DOHH2 (cell line): ENCODE measurements at regions not wholly inside any gene's neighbourhood (a gene's known extent, or its start where the extent isn't known, plus 50 kb on each side); places are given as distances from the start of the nearest gene placed in this dataset.

Experiments used
- H3F3A ChIP-seq: fragments of 200-600 bp; sonication (generic), shearing (Covaris generic); 2 replicates; pipeline ENCODE4 v1.6.0; 2016; ENCODE audit warnings: antibody characterized with exemption, mild to moderate bottlenecking; ENCODE audit not compliant: control insufficient read depth, insufficient read depth
- H3K27ac ChIP-seq: fragments of 200-600 bp; sonication (generic); 2 replicates; pipeline ENCODE4 v1.5.1; 2014; ENCODE audit warnings: low read depth, mild to moderate bottlenecking, low read length, moderate library complexity
- H3K27me3 ChIP-seq: fragments of 200-600 bp; sonication (generic); 2 replicates; pipeline ENCODE4 v1.6.1; 2014; ENCODE audit warnings: mild to moderate bottlenecking, low read length, mixed read lengths; ENCODE audit not compliant: control insufficient read depth
- H3K36me3 ChIP-seq: fragments of 200-600 bp; sonication (generic); 2 replicates; pipeline ENCODE4 v1.6.1; 2014; ENCODE audit warnings: mild to moderate bottlenecking, low read length, moderate library complexity, mixed read lengths; ENCODE audit not compliant: control insufficient read depth
- H3K4me1 ChIP-seq: fragments of 200-600 bp; sonication (generic); 2 replicates; pipeline ENCODE4 v1.6.1; 2014; ENCODE audit warnings: mild to moderate bottlenecking, low read length, mixed read lengths; ENCODE audit not compliant: control insufficient read depth
- H3K4me2 ChIP-seq: fragments of 200-600 bp; sonication (generic); 2 replicates; pipeline ENCODE4 v1.6.0; 2014; ENCODE audit warnings: mild to moderate bottlenecking, low read length, moderate library complexity
- H3K4me3 ChIP-seq: fragments of 200-600 bp; sonication (generic); 2 replicates; pipeline ENCODE4 v1.5.1; 2014; ENCODE audit warnings: mild to moderate bottlenecking, low read length, mixed read lengths
- H3K79me2 ChIP-seq: fragments of 200-600 bp; sonication (generic); 2 replicates; pipeline ENCODE4 v1.6.1; 2014; ENCODE audit warnings: mild to moderate bottlenecking, low read length, mixed read lengths; ENCODE audit not compliant: control insufficient read depth
- H3K9me2 ChIP-seq: fragments of 200-600 bp; sonication (generic); replicated peaks from 2 replicates; pipeline ENCODE4 v1.6.1; 2014; ENCODE audit warnings: mild to moderate bottlenecking, low read length, mixed read lengths; ENCODE audit not compliant: control insufficient read depth
- H3K9me3 ChIP-seq: fragments of 200-600 bp; sonication (generic); 2 replicates; pipeline ENCODE4 v1.6.1; 2014; ENCODE audit warnings: antibody characterized with exemption, low read length, mixed read lengths; ENCODE audit not compliant: control insufficient read depth, insufficient read depth
- H4K20me1 ChIP-seq: fragments of 200-600 bp; sonication (generic); 2 replicates; pipeline ENCODE4 v1.6.0; 2014; ENCODE audit warnings: low read depth, mild to moderate bottlenecking, antibody characterized with exemption, low read length, moderate library complexity; ENCODE audit not compliant: control insufficient read depth, insufficient read depth
- CTCF ChIP-seq: fragments of 200-600 bp; sonication (generic); IDR thresholded peaks from one replicate; pipeline ENCODE4 v1.5.1; 2014; ENCODE audit warnings: antibody characterized with exemption, mild to moderate bottlenecking, low read depth, low read length; ENCODE audit not compliant: poor library complexity, severe bottlenecking
- EZH2phosphoT487 ChIP-seq: fragments of 200-600 bp; sonication (generic); IDR thresholded peaks from 2 replicates; pipeline ENCODE4 v1.6.1; 2017; ENCODE audit warnings: borderline replicate concordance, mild to moderate bottlenecking, antibody characterized with exemption, low read length, moderate library complexity, mixed read lengths

GRCh38 chr18:72225958-72226357, 318.2 kb downstream of the CBLN2 start:
- Histone ChIP-seq H3K36me3 (no peaks in the 10 kb centered on the region), H3K9me3 (no peaks in the 10 kb centered on the region), H3K9me2 (no peaks in the 10 kb centered on the region), H3F3A (no peaks in the 10 kb centered on the region), H4K20me1 (no peaks in the 10 kb centered on the region), H3K4me1 (no peaks in the 10 kb centered on the region), H3K27me3 (no peaks in the 10 kb centered on the region), H3K4me3 (no peak overlapping the region), H3K27ac (no peak overlapping the region), H3K4me2 (no peak overlapping the region), H3K79me2 (no peaks in the 10 kb centered on the region)
- TF ChIP-seq CTCF (no peak), EZH2phosphoT487 (no peak)

- no peaks in the 10 kb centered on the region for H3K36me3 ChIP-seq
- TF ChIP-seq CTCF (no peak), EZH2phosphoT487 (no peak)
- H3K4me1 ChIP-seq: no peaks in the 10 kb centered on the region
- H3K27ac ChIP-seq: no peak overlapping the region
- no peaks in the 10 kb centered on the region for H3K9me2 ChIP-seq
- no peak overlapping the region for H3K4me2 ChIP-seq
- H3K79me2 ChIP-seq: no peaks in the 10 kb centered on the region
- H3F3A ChIP-seq: no peaks in the 10 kb centered on the region
- no peaks in the 10 kb centered on the region for H4K20me1 ChIP-seq
- no peak overlapping the region for H3K4me3 ChIP-seq
- no peaks in the 10 kb centered on the region for H3K9me3 ChIP-seq
- H3K27me3 ChIP-seq: no peaks in the 10 kb centered on the region
Observed at GRCh38 chr18:72223733-72224132, 320.4 kb downstream of the CBLN2 start.

GRCh38 chr18:72208920-72209676, 335.0 kb downstream of the CBLN2 start:
- H3K27ac ChIP-seq: no peak overlapping the region

More at GRCh38 chr18:72208920-72209676, 335.0 kb downstream of the CBLN2 start:
- H3K9me3 ChIP-seq: peaks cover 3% of the 10 kb centered on the region; the same call in 1 of the 2 replicates
- no peaks in the 10 kb centered on the region for H3K4me1 ChIP-seq
- H3K9me2 ChIP-seq: no peaks in the 10 kb centered on the region
- H3F3A ChIP-seq: no peaks in the 10 kb centered on the region
- no peaks in the 10 kb centered on the region for H4K20me1 ChIP-seq
- no peak for TF ChIP-seq EZH2phosphoT487
- TF ChIP-seq CTCF: no peak
- H3K27me3 ChIP-seq: no peaks in the 10 kb centered on the region
- H3K4me2 ChIP-seq: no peak overlapping the region
- H3K36me3 ChIP-seq: no peaks in the 10 kb centered on the region
- H3K79me2 ChIP-seq: no peaks in the 10 kb centered on the region
- H3K4me3 ChIP-seq: no peak overlapping the region
